ENCODE measurements at regions not wholly inside any gene's neighbourhood (a gene's known extent, or its start where the extent isn't known, plus 50 kb on each side); places are given as distances from the start of the nearest gene placed in this dataset.

DNA sequence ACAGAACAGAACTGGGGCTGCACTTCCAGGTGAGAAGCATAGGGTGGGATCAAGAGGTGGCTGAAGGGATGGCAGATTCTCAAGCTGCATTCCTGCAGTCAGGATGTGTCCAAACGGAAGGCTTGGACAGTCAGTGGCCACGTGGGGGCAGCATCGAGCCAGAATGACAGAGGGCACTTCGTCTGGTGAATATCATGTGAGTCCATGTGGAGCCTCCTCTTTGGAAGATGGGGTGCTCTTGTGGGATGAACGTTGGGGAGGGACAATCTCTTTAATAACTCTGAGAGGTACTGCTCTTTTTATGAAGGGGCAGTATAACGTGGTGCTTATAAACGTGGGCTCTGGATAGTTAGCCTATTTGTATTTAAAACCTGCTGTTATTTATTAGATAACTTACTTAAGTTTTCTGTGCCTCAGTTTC lies 154.9 kb upstream of the NAV2 start:
- TF ChIP-seq POLR2A (IDR thresholded peaks at IDR 0.05; ENCODE audit: low read depth, low read length) (no peak), POLR2AphosphoS5 (IDR thresholded peaks at IDR 0.05; ENCODE audit: insufficient read depth, low read depth, low read length) (no peak), EZH2 (IDR thresholded peaks at IDR 0.05; ENCODE audit: borderline replicate concordance, low read depth, low read length, severe bottlenecking) (no peak), JUN (IDR thresholded peaks at IDR 0.05; ENCODE audit: borderline replicate concordance, insufficient read depth, insufficient read length, low read depth) (no peak)
- TF ChIP-seq, protein P1, sequence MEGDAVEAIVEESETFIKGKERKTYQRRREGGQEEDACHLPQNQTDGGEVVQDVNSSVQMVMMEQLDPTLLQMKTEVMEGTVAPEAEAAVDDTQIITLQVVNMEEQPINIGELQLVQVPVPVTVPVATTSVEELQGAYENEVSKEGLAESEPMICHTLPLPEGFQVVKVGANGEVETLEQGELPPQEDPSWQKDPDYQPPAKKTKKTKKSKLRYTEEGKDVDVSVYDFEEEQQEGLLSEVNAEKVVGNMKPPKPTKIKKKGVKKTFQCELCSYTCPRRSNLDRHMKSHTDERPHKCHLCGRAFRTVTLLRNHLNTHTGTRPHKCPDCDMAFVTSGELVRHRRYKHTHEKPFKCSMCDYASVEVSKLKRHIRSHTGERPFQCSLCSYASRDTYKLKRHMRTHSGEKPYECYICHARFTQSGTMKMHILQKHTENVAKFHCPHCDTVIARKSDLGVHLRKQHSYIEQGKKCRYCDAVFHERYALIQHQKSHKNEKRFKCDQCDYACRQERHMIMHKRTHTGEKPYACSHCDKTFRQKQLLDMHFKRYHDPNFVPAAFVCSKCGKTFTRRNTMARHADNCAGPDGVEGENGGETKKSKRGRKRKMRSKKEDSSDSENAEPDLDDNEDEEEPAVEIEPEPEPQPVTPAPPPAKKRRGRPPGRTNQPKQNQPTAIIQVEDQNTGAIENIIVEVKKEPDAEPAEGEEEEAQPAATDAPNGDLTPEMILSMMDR (IDR thresholded peaks at IDR 0.05; ENCODE audit: extremely low read depth in 1 of 2, insufficient read depth in 1 of 2, low read depth in 1 of 2, low read length in 2 of 2): peak; percentile 87 to 90
- TF ChIP-seq, protein P2, sequence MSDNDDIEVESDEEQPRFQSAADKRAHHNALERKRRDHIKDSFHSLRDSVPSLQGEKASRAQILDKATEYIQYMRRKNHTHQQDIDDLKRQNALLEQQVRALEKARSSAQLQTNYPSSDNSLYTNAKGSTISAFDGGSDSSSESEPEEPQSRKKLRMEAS (IDR thresholded peaks at IDR 0.05; ENCODE audit: insufficient read depth, insufficient read length): peak; percentile 60

All from endothelial cell of umbilical vein (primary cell).